HG02870 (cell line): ENCODE measurements at regions not wholly inside any gene's neighbourhood (a gene's known extent, or its start where the extent isn't known, plus 50 kb on each side); places are given as distances from the start of the nearest gene placed in this dataset.
A peak's percentile ranks its signal among the peaks of the same experiment; 100 is the strongest.
"Not testable (repeated sequence)": the region's sequence is repeated elsewhere in the genome, so short reads cannot be mapped to it uniquely, and the experiment has no call there.

Experiments used
- ATAC-seq: cut with Tn5 transposase; IDR thresholded peaks from one replicate; pipeline ENCODE4 v1.9.1; 2021; ENCODE audit warnings: mild to moderate bottlenecking, moderate library complexity; ENCODE audit not compliant: unreplicated experiment

GRCh38 chr4:49117951-49118350 lies 131.9 kb downstream of the CWH43 start:
- not testable (repeated sequence) for ATAC-seq

- peak; percentile 51 for ATAC-seq
Measured at GRCh38 chr4:49118379-49119212, 132.5 kb downstream of the CWH43 start.

- peak; percentile 0 for ATAC-seq
Measured at GRCh38 chr4:49119345-49119744, 133.3 kb downstream of the CWH43 start.

- not testable (repeated sequence) for ATAC-seq
Measured at GRCh38 chr4:49120042-49120779, 134.1 kb downstream of the CWH43 start.

DNA sequence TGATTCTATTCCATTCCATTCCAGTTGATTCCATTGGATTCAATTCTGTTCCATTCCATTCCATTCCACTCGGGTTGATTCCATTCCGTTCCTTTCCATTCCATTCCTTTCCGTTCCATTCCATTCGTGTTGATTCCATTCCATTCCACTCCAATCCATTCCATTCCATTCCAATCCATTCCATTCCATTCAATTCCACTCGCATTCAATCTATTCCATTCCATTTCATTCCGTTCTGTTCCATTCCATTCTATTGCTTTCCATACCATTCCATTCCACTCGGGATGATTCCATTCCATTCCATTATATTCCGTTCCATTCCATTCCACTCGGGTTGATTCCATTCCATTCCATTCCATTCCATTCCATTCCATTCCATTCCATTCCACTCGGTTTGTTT lies 134.7 kb downstream of the CWH43 start:
- ATAC-seq: peak; percentile 31

DNA sequence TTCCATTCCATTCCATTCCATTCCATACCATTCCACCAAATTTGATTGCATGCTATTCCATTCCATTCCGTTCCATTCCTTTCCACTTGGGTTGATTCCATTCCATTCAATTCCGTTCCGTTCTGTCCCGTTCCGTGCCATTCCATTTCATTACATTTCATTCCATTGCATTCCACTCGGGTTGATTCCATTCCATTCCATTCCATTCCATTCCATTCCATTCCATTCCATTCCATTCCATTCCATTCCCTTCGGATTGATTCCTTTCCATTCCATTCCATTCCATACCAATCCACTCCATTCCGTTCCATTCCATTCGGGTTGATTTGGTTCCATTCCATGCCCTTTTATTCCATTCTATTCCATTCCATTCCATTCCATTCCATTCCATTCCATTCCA lies 140.4 kb downstream of the CWH43 start:
- not testable (repeated sequence) for ATAC-seq

- not testable (repeated sequence) for ATAC-seq
Measured at GRCh38 chr4:49126858-49127257, 140.8 kb downstream of the CWH43 start.

GRCh38 chr4:49129385-49129784 lies 143.3 kb downstream of the CWH43 start:
- ATAC-seq: not testable (repeated sequence)

- not testable (repeated sequence) for ATAC-seq
Measured at GRCh38 chr4:49129870-49130269, 143.8 kb downstream of the CWH43 start.

- ATAC-seq: not testable (repeated sequence)
Measured at GRCh38 chr4:49130724-49131123, 144.6 kb downstream of the CWH43 start.

DNA sequence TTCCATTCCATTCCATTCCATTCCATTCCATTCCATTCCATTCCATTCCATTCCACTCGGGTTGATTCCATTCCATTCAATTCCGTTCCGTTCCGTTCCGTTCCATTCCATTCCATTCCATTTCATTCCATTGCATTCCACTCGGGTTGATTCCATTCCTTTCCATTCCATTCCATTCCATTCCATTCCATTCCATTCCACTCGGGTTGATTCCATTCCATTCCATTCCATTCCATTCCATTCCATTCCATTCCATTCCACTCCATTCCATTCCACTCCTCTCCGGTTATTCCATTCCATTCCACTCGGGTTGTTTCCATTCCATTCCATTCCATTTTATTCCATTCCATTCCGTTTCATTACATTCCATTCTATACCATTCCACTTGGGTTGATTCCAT lies 151.0 kb downstream of the CWH43 start:
- ATAC-seq: peak; percentile 50

DNA sequence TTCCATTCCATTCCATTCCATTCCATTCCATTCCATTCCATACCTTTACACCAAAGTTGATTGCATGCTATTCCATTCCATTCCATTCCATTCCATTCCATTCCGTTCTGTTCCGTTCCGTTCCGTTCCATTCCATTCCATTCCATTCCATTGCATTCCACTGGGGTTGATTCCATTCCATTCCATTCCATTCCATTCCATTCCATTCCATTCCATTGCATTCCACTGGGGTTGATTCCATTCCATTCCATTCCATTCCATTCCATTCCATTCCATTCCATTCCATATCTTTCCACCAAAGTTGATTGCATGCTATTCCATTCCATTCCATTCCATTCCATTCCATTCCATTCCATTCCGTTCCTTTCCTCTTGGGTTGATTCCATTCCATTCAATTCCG lies 151.9 kb downstream of the CWH43 start:
- not testable (repeated sequence) for ATAC-seq

DNA sequence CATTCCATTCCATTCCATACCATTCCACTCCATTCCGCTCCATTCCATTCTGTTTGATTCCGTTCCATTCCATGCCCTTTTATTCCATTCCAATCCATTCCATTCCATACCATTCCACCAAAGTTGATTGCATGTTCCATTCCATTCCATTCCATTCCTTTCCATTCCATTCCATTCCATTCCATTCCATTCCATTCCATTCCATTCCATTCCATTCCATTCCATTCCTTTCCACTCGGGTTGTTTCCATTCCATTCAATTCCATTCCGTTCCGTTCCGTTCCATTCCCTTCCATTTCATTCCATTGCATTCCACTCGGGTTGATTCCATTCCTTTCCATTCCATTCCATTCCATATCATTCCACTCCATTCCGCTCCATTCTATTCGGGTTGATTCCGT lies 152.7 kb downstream of the CWH43 start:
- ATAC-seq: not testable (repeated sequence)

GRCh38 chr4:49139513-49139912 lies 153.4 kb downstream of the CWH43 start:
- ATAC-seq: peak; percentile 30

DNA sequence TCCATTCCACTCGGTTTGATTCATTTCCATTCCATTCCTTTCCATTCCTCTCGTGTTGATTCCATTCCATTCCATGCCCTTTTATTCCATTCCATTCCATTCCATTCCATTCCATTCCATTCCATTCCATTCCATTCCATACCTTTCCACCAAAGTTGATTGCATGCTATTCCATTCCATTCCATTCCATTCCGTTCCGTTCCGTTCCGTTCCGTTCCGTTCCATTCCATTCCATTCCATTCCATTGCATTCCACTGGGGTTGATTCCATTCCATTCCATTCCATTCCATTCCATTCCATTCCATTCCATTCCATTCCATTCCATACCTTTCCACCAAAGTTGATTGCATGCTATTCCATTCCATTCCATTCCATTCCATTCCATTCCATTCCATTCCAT lies 154.3 kb downstream of the CWH43 start:
- ATAC-seq: not testable (repeated sequence)

- ATAC-seq: not testable (repeated sequence)
Measured at GRCh38 chr4:49141955-49142354, 155.9 kb downstream of the CWH43 start.

DNA sequence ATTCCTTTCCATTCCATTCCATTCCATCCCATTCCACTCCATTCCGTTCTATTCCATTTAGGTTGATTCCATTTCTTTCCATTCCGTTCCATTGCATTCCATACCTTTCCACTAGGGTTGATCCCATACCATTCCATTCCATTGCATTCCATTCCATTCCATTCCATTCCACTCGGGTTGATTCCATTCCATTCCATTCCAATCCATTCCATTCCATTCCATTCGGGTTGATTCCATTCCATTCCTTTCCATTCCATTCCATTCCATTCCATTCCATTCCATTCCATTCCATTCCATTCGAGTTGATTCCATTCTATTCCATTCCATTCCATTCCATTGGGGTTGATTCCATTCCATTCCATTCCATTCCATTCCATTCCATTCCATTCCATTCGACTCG lies 161.1 kb downstream of the CWH43 start:
- peak; percentile 54 for ATAC-seq

GRCh38 chr4:49147596-49147995 lies 161.5 kb downstream of the CWH43 start:
- ATAC-seq: not testable (repeated sequence)

DNA sequence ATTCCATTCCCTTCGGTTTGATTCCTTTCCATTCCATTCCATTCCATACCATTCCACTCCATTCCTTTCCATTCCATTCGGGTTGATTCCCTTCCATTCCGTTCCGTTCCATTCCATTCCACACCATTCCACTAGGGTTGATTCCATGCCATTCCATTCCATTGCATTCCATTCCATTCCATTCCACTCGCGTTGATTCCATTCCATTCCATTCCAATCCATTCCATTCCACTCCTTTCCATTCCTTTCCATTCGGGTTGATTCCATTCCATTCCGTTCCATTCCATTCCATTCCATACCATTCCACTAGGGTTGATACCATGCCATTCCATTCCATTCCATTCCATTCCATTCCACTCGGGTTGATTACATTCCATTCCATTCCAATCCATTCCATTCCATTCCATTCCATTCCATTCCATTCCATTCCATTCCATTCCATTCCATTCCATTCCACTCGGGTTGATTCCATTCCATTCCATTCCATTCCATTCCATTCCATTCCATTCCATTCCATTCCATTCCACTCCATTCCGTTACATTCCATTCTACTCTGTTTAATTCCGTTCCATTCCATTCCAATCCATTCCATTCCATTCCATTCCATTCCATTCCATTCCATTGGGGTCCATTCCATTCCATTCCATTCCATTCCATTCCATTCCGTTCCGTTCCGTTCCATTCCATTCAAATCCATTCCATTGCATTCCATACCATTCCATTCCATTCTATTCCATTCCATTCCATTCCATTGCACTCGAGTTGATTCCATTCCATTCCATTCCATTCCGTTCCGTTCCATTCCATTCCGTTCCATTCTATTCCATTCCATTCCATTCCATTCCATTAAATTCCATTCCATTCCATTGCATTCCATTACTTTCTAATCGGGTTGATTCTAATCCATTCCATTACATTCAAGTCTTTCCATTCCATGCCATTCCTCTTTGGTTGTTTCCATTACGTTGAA lies 163.2 kb downstream of the CWH43 start:
- peak; percentile 73 for ATAC-seq

- not testable (repeated sequence) for ATAC-seq
Measured at GRCh38 chr4:49150351-49151083, 164.4 kb downstream of the CWH43 start.
